Right ventricle myocardium superior (tissue), 1 donor: ENCODE measurements at regions not wholly inside any gene's neighbourhood (a gene's known extent, or its start where the extent isn't known, plus 50 kb on each side); places are given as distances from the start of the nearest gene placed in this dataset.
"Not testable (repeated sequence)": the region's sequence is repeated elsewhere in the genome, so short reads cannot be mapped to it uniquely, and the experiment has no call there.

Experiments
- ATAC-seq: fragments of 200-7000 bp; cut with Tn5 transposase; one replicate; pipeline ENCODE4 v1.9.1; 2020; ENCODE audit warnings: mild to moderate bottlenecking; ENCODE audit not compliant: poor library complexity
- DNase-seq: peaks from one replicate; pipeline ENCODE4 v3.0.0-alpha.2; 2020
- intact Hi-C: fragments of 100-400 bp; cut with DNase I; formaldehyde crosslinking; loops from one replicate; pipeline ENCODE4 v1.11.2; 2022
- donor health status: DM: no; HTN: yes; CAD: no; lungs with severe emphysema.

- intact Hi-C loops = no loop called here
- ATAC-seq (no peak), DNase-seq (no peak)
Measured at GRCh38 chr7:119903085-119903484, 369.9 kb upstream of the KCND2 start.

- no peak for DNase-seq
- ATAC-seq = no peak
- intact Hi-C loops = no loop called here
Measured at GRCh38 chr7:119905495-119905894, 367.5 kb upstream of the KCND2 start.

GRCh38 chr7:119908948-119909347 lies 364.0 kb upstream of the KCND2 start:
- ATAC-seq (no peak), DNase-seq (no peak)
- intact Hi-C loops = no loop called here

GRCh38 chr7:119914119-119914518 lies 358.9 kb upstream of the KCND2 start:
- DNase-seq, ATAC-seq, intact Hi-C loops: not testable (repeated sequence)

GRCh38 chr7:119916501-119916900 lies 356.5 kb upstream of the KCND2 start:
- ATAC-seq = no peak
- intact Hi-C loops = no loop called here
- no peak for DNase-seq

- ATAC-seq = no peak
- intact Hi-C loops = no loop called here
Measured at GRCh38 chr7:119918185-119918584, 354.8 kb upstream of the KCND2 start.

GRCh38 chr7:119919986-119920385 lies 353.0 kb upstream of the KCND2 start:
- DNase-seq (no peak), ATAC-seq (no peak)
- intact Hi-C loops = no loop called here

More at GRCh38 chr7:119918185-119918584, 354.8 kb upstream of the KCND2 start:
- DNase-seq = no peak

- intact Hi-C loops = no loop called here
- ATAC-seq (no peak), DNase-seq (no peak)
Measured at GRCh38 chr7:119925581-119926289, 347.2 kb upstream of the KCND2 start.

GRCh38 chr7:119929891-119930290 lies 343.1 kb upstream of the KCND2 start:
- intact Hi-C loops = no loop called here
- no peak for DNase-seq

GRCh38 chr7:119931230-119931824 lies 341.6 kb upstream of the KCND2 start:
- no peak for ATAC-seq
- intact Hi-C loops = no loop called here
- no peak for DNase-seq

More at GRCh38 chr7:119929891-119930290, 343.1 kb upstream of the KCND2 start:
- ATAC-seq = no peak

GRCh38 chr7:119935418-119936025 lies 337.5 kb upstream of the KCND2 start:
- intact Hi-C loops = loop anchor here (5.0 kb wide), 1 partner anchor 337 kb away; the partner anchor contains the start of gene KCND2
- DNase-seq = no peak
- no peak for ATAC-seq

GRCh38 chr7:119936836-119937235 lies 336.1 kb upstream of the KCND2 start:
- ATAC-seq (no peak), DNase-seq (no peak)
- intact Hi-C loops = loop anchor here (5.0 kb wide), 1 partner anchor 335 kb away; the partner anchor contains the start of gene KCND2

GRCh38 chr7:119937745-119938144 lies 335.2 kb upstream of the KCND2 start:
- ATAC-seq = no peak
- DNase-seq = no peak
- intact Hi-C loops = loop anchor here (5.0 kb wide), 1 partner anchor 335 kb away; the partner anchor contains the start of gene KCND2

GRCh38 chr7:119943942-119944600 lies 328.9 kb upstream of the KCND2 start:
- ATAC-seq = no peak
- DNase-seq = no peak
- intact Hi-C loops = no loop called here

- intact Hi-C loops = no loop called here
- ATAC-seq (no peak), DNase-seq (no peak)
Measured at GRCh38 chr7:119944601-119944972, 328.4 kb upstream of the KCND2 start.

GRCh38 chr7:119945822-119946221 lies 327.2 kb upstream of the KCND2 start:
- DNase-seq (no peak), ATAC-seq (no peak)
- intact Hi-C loops = no loop called here

GRCh38 chr7:119949053-119949452 lies 323.9 kb upstream of the KCND2 start:
- intact Hi-C loops = no loop called here
- ATAC-seq = no peak
- DNase-seq = no peak

- ATAC-seq, DNase-seq, intact Hi-C loops: not testable (repeated sequence)
Measured at GRCh38 chr7:119950390-119951041, 322.5 kb upstream of the KCND2 start.

- DNase-seq, intact Hi-C loops, ATAC-seq: not testable (repeated sequence)
Measured at GRCh38 chr7:119951614-119952013, 321.4 kb upstream of the KCND2 start.
